Inflammatory macrophage treated with lipopolysaccharide for 4 hours (primary cell): ENCODE measurements at regions not wholly inside any gene's neighbourhood (a gene's known extent, or its start where the extent isn't known, plus 50 kb on each side); places are given as distances from the start of the nearest gene placed in this dataset.
"Not testable (repeated sequence)": the region's sequence is repeated elsewhere in the genome, so short reads cannot be mapped to it uniquely, and the experiment has no call there.

Source experiments
- DNase-seq: peaks from one replicate; pipeline ENCODE4 v3.0.0-alpha.2; 2020

GRCh38 chr15:32536507-32537172 is 56.6 kb upstream of the GOLGA8N start:
- DNase-seq = peak; percentile 5

GRCh38 chr15:32536057-32536493 is 57.2 kb upstream of the GOLGA8N start:
- DNase-seq = not testable (repeated sequence)

GRCh38 chr15:32535150-32535898 is 57.9 kb upstream of the GOLGA8N start:
- DNase-seq = not testable (repeated sequence)

- DNase-seq = not testable (repeated sequence)
Observed at GRCh38 chr15:32522900-32523299, 67.5 kb upstream of the GOLGA8O start.

GRCh38 chr15:32522421-32522820 is 67.0 kb upstream of the GOLGA8O start:
- DNase-seq = not testable (repeated sequence)

GRCh38 chr15:32518976-32519375 is 63.5 kb upstream of the GOLGA8O start:
- peak; percentile 53 for DNase-seq

GRCh38 chr15:32518013-32518412 is 62.6 kb upstream of the GOLGA8O start:
- DNase-seq = peak; percentile 15

GRCh38 chr15:32516954-32517353 is 61.5 kb upstream of the GOLGA8O start:
- DNase-seq = not testable (repeated sequence)

- not testable (repeated sequence) for DNase-seq
Observed at GRCh38 chr15:32513378-32513777, 57.9 kb upstream of the GOLGA8O start.

GRCh38 chr15:32510027-32510426 is 54.6 kb upstream of the GOLGA8O start:
- DNase-seq = not testable (repeated sequence)

- DNase-seq = not testable (repeated sequence)
Observed at GRCh38 chr15:32508081-32508480, 52.6 kb upstream of the GOLGA8O start.

- not testable (repeated sequence) for DNase-seq
Observed at GRCh38 chr15:32506787-32507186, 51.4 kb upstream of the GOLGA8O start.

- DNase-seq = not testable (repeated sequence)
Observed at GRCh38 chr15:32505633-32506032, 50.2 kb upstream of the GOLGA8O start.
